ENCODE measurements at regions not wholly inside any gene's neighbourhood (a gene's known extent, or its start where the extent isn't known, plus 50 kb on each side); places are given as distances from the start of the nearest gene placed in this dataset.

DNA sequence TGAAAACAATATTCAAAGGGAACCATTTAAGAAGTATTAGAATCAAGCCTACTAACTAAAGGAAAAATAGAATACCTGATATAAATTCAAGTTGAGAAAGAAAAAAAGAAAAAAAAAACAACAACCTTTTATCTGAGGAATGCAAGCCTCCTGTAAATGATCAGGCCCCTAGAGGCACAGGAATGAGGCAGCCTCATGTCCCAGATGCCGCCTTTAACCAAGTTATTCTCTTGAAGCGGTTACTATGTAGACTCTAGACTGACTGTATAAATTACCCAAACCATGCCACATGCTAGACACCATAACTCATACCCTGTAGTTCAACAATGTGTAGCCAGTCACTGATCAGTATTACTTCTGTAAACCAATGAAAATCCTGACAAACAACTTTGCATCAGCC is 929.6 kb downstream of the TAF11L14 start:
- H3K27ac ChIP-seq: no peak overlapping the region
- intact Hi-C loops (cut with DNase I): no loop called here
- peaks cover 0 to 10% (median 0%) of the 10 kb centered on the region in 3 donors for H3K9me3 ChIP-seq (replicated peaks in 1 of 3)
- no peaks in the 10 kb centered on the region for H3K36me3 ChIP-seq (replicated peaks in 1 of 2)
- H3K27me3 ChIP-seq: no peaks in the 10 kb centered on the region
- no peak for DNase-seq
- 90 to 92% (median 91%) methylated on average over 2 of the region's 2 CpGs for WGBS, 4 donors
- TF ChIP-seq, protein P1, sequence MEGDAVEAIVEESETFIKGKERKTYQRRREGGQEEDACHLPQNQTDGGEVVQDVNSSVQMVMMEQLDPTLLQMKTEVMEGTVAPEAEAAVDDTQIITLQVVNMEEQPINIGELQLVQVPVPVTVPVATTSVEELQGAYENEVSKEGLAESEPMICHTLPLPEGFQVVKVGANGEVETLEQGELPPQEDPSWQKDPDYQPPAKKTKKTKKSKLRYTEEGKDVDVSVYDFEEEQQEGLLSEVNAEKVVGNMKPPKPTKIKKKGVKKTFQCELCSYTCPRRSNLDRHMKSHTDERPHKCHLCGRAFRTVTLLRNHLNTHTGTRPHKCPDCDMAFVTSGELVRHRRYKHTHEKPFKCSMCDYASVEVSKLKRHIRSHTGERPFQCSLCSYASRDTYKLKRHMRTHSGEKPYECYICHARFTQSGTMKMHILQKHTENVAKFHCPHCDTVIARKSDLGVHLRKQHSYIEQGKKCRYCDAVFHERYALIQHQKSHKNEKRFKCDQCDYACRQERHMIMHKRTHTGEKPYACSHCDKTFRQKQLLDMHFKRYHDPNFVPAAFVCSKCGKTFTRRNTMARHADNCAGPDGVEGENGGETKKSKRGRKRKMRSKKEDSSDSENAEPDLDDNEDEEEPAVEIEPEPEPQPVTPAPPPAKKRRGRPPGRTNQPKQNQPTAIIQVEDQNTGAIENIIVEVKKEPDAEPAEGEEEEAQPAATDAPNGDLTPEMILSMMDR (IDR thresholded peaks at IDR 0.05): no peak
- no peak for TF ChIP-seq POLR2A (IDR thresholded peaks at IDR 0.05)
- H3K4me1 ChIP-seq (replicated peaks in 1 of 2): no peaks in the 10 kb centered on the region
- no peak overlapping the region for H3K4me3 ChIP-seq

GRCh38 chr5:18566671-18567070 is 932.4 kb downstream of the TAF11L14 start:
- H3K4me3 ChIP-seq: no peak overlapping the region
- H3K4me1 ChIP-seq (replicated peaks in 1 of 2): no peaks in the 10 kb centered on the region
- intact Hi-C loops (cut with DNase I): no loop called here
- H3K27ac ChIP-seq: no peak overlapping the region
- H3K27me3 ChIP-seq: no peaks in the 10 kb centered on the region
- TF ChIP-seq, protein P1 (IDR thresholded peaks at IDR 0.05): no peak
- TF ChIP-seq POLR2A (IDR thresholded peaks at IDR 0.05): no peak
- DNase-seq: no peak
- H3K36me3 ChIP-seq (replicated peaks in 1 of 2): no peaks in the 10 kb centered on the region
- peaks cover 0 to 7% (median 0%) of the 10 kb centered on the region in 3 donors for H3K9me3 ChIP-seq (replicated peaks in 1 of 3)

DNA sequence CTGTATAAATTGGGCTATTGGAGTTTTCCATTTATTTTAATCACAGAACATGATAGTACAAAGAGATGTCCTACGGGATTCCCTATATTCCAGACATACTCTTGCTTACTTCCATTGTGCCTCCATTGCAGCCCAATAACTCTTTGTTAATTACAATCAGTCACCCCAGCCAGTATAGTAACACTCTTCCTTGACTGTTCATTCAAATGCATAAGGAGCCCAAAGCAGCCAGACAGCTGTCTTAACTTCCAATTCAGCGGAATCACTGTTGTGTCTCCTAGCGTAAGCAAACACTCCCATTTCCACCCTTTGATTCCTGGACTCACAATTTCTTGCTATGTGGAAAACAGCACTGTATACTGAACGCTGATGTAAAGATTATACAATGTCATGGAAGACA is 942.3 kb downstream of the TAF11L14 start:
- Histone ChIP-seq H3K27me3 (no peaks in the 10 kb centered on the region), H3K4me1 (replicated peaks in 1 of 2) (no peaks in the 10 kb centered on the region), H3K4me3 (no peak overlapping the region), H3K9me3 (replicated peaks in 1 of 3) (no peaks in the 10 kb centered on the region), H3K36me3 (replicated peaks in 1 of 2) (no peaks in the 10 kb centered on the region), H3K27ac (no peak overlapping the region)
- TF ChIP-seq, protein P1 (IDR thresholded peaks at IDR 0.05): no peak
- TF ChIP-seq POLR2A (IDR thresholded peaks at IDR 0.05): no peak
- WGBS, 4 donors: 84 to 89% (median 85%) methylated on average over 4 of the region's 4 CpGs
- no peak for DNase-seq
- intact Hi-C loops (cut with DNase I): no loop called here

- TF ChIP-seq, protein P1 (IDR thresholded peaks at IDR 0.05): no peak
- TF ChIP-seq POLR2A (IDR thresholded peaks at IDR 0.05): no peak
- DNase-seq: no peak
- intact Hi-C loops (cut with DNase I): no loop called here
- no peaks in the 10 kb centered on the region for H3K36me3 ChIP-seq (replicated peaks in 1 of 2)
- no peak overlapping the region for H3K27ac ChIP-seq
- WGBS, 4 donors: 36 to 52% (median 44%) methylated on average over 1 of the region's 1 CpG
- no peaks in the 10 kb centered on the region for H3K4me1 ChIP-seq (replicated peaks in 1 of 2)
- H3K9me3 ChIP-seq (replicated peaks in 1 of 3): no peaks in the 10 kb centered on the region
- no peaks in the 10 kb centered on the region for H3K27me3 ChIP-seq
- H3K4me3 ChIP-seq: no peak overlapping the region
These were observed 966.9 kb downstream of the TAF11L14 start for GRCh38 chr5:18601185-18601584.

Measured in adrenal gland (tissue), 9 donors.